CD4-positive, alpha-beta T cell treated with Interferon gamma for 1 hour (primary cell): ENCODE measurements at regions not wholly inside any gene's neighbourhood (a gene's known extent, or its start where the extent isn't known, plus 50 kb on each side); places are given as distances from the start of the nearest gene placed in this dataset.

Source experiments
- DNase-seq: peaks from one replicate; pipeline ENCODE4 v3.0.0-alpha.2; 2020

DNA sequence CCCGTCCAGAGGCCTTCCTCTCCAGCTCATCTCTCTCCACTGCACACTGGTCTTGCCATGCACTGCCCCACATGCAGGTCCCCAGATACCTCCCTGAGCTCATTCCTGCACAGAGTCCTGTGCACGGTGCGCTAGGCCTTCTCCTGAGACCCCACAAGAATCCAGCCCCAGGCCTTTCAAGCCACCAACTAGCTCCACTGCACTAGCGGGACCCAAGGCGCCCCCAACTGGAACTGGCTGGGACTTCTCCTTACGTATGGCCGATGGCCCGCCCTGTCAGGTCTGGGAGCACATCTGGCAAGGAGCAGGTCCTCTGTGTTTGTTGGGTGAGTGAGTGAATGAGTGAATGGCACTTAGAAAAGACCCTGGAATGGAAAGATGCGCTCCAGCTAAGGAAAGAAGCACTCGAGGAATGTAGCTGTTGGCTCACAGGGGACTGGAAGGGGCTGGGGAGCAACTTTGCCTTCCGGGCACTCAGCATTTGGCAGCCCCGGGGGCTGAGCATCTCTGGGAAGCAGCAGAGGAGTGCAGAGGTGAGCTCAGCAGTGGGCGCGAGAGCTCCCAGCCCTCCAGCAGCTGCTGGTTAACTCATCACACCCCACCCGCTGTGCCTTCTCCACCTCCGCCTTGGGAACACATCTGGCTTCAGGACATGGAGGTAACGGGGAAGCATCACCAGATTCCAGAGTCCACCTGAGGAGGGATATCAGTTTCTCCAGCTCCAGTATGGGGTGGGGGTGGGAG is 223.1 kb downstream of the GLI2 start:
- no peak for DNase-seq

DNA sequence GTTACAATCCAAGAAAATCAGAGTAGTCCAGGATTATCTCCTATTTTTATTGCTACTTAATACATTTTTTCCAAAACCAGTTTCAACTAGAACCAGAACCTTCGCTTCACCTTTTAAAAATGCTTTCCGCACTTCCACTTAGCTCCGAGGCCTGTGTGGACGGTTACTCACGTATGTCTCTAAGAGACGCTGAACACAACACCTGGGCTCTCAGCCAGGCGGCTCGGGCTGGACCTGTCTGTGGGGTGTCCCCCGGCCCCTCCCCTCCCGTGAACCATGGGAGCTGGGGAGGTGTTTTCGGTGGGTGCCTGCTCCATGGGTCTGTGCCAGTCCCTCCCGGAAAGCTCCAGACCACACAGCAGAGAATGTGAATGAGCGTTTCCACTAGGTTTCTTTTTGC is 223.8 kb downstream of the GLI2 start:
- DNase-seq = no peak

DNA sequence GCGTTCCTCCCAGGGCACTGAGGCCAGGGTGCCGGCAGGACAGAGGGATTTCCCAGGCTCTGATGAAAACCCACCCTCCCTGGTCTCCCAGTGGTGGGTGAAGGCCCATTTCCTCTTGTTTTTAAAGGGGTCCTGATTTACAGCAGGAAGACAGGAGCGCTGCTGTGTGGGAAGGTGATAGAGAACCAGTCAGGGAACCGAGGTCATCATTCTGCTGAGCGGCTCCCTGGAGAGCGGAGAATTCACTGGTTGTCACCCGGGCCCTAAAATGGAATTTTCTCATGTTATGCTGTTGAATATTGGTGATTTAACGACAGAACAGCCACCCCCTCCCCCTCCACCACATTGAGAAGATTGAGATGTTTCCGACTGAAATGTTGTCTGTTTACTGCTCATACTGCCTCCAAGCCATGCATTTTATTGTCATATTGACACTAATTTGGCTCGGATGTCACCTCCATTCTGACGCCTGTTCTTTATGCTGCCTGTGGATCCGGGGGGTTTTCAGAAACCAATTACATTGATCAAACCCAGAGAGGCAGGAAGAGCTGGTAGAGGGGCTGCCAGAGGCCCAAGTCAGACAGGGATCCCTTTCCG is 225.2 kb downstream of the GLI2 start:
- no peak for DNase-seq

DNA sequence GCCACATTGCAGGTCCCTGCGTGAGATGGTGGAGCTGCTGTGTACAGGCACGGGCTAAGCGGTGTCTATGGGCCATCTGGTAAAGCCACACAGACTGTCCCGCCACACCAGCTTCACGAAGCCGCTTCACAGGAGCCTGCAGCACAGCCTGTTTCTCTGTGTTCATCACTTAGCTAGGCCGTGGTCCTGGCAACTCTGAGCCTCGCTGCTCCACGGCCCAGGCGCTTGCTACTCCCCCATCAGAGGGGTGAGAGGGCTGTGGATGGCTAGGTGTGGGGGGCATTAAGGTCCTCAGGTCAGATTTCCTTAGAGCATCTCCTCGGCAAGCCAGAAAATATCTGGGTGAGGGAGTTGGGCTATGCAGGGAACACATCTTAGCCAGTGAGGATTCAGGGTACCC is 225.7 kb downstream of the GLI2 start:
- DNase-seq = no peak

DNA sequence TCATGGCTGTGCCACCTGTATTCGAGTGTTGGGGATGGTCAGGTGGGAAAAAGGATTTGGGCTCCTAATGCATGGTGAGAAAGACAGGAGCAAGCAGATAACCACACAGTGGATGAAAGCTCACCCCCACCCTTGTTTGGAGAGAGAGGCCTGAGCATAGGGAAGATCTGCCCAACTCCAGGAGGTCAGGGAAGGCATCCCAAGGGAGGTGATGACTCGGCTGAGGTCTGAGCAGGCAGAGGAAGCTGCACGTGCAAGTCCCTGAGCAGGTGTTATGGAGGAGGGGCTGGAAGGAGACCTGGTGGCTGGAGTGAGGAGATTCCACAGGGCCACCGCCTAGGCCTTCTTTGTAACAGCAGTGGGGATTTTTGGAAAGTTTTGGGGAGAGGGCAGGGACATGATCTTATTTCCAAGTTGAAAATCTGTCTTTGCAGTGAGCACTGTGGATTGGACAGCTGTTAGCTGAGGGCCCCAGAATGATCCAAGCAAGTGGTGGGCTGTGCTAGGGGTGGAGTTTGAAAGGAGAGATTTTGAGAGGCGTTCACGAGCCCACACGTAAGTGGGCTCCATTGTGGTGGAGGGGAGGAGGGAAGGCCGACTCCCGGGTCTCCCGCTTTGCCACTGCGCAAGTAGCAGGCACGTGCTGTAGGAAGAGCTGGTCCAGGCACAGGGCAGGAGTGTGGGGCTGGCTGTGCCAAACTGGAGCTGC is 228.5 kb downstream of the GLI2 start:
- no peak for DNase-seq

DNA sequence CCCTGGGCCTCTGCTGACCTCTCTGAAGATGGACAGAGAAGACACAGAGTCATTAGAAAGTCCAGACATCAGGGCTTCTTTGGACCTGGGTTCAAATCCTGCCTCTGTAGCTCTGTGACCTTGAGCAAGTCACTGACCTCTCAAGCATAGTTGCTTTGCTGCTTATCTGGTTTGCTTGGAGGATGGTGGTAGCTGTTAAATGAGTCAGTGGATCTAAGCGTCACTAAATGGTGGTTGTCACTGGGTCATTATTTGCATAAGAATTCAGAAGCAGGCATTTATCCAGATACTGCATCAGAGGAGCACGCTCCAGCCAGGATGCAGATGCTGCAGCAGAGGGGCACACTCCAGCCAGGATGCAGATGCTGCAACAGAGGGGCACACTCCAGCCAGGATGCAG is 229.2 kb downstream of the GLI2 start:
- no peak for DNase-seq

DNA sequence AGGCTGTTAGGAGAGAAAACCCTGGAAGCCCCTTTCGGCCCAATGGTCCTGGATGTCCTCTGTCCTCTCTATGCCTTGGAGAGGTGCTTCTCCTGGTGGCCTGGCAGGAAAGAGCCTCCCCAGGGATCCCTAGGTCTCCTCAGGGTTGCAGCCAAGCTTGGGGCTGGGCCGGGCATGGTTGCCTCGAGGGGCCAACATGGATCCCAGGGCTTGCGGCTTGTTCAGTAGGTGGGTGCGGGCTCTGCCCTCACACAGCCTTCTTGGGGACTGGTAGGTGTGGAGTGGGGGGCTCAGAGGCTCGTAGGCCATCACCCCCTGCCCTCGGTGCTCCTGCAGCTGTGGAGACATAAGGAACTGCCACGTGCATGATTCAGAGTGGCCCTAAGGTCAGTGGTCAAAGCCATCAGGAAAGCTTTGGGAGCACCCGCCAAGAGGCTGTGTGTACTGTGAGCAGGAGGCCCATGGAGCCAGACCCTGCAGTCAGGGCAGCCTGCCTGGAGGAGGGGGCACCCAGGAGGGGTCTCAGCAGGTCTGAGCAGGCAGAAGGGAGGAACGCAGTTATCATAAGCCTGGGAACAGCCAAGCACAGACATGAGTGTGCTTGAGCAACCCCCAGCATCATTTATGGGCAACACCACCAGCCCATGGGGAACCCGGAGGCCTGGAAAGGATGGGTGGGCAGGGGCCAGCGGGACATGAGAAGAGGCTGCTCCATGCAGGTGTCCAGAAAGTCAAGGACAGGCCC is 231.0 kb downstream of the GLI2 start:
- no peak for DNase-seq

DNA sequence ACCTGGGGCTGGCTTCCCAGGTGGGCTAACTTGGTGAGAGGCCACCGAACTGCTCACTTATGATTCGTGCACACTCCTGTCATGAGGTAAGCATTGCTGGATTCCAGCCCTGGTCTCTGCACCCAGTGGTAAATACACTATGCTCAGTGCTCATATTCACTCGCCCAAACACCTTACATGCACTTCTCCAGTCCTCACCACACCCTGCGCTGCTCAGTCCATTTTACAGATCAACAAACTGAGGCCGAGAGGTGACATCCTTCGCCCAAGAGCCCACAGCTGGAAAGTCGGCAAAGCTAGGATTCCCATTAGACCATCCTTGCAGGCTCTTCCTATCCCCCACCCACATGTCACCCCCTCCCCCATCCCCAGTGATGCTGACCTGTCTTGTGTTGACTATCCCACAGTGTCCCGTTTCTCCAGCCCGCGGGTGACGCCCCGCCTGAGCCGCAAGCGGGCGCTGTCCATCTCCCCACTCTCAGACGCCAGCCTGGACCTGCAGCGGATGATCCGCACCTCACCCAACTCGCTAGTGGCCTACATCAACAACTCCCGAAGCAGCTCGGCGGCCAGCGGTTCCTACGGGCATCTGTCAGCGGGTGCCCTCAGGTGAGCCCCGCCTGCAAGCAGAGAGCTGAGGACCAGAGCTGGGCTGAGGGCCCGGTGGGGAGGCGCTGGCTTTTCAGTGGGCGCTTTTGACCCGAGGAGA is 232.8 kb downstream of the GLI2 start:
- DNase-seq = no peak

DNA sequence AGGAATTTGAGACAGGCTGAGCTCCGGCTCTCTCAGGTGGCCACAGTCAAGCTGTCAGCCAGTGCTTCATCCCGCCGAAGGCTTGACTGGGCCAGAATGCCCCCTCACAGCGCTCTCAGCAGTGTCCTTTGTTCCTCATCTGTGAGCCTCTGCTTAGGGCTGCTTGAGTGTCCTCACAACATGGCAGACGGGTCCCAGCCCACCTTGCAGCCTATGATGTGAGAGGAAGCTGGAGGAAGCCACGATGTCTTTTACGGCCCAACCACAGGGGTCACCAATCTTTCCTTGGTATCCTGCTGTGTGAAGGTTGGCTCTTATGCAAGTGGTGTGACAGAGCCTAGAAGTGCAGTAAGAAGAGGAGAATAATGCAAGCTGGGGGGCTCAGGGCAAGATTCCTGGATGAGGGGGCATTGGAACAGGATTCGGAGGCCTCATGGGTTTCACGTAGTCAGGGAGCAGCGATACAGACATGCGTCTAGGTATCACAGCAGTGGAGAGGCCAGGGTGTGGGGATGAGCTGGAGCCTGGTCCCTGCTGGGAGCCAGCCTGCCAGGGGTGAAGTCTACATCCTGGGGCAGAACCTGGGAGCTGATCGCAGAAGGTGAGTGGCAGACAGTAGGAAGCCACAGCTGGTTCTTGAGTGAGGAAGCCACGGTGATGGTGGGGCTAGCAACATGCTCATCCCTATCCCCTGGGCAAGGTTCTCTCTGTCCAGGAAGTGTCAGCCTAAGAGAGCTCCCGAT is 234.1 kb downstream of the GLI2 start:
- no peak for DNase-seq

DNA sequence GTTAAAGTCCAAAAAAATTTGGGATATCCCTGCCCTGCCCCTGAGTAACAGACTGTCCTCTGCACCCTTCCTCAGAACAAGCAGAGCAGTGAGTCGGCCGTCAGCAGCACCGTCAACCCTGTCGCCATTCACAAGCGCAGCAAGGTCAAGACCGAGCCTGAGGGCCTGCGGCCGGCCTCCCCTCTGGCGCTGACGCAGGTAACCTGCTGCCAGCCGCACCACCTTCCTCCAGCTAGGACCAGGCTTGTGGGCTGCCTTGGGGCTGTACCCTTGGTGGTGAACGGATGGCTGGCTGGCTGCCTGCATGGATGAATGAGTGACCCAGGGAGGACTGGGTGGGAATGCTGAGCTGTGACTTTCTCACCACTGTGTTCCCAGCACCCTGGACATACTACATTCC is 236.2 kb downstream of the GLI2 start:
- DNase-seq = no peak

DNA sequence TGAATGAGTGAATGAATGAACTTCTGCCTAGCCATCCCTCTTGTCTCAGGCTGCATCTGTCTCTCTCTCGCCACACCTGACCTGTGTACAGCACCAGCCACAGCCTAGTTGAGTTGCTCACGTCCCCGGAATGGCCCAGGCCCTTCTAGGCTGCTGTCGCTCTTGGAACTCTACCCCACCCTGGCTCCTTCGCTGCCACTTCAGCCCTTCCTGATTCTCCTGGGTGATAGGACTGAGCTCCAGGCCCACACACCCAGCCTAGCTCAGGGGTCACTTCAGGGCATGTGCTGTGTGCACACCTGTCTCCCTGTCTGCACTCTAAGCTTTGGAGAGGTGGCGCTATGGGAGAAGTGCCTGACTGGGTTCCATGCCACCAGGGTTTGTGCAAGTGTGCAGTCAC is 236.6 kb downstream of the GLI2 start:
- DNase-seq = no peak

DNA sequence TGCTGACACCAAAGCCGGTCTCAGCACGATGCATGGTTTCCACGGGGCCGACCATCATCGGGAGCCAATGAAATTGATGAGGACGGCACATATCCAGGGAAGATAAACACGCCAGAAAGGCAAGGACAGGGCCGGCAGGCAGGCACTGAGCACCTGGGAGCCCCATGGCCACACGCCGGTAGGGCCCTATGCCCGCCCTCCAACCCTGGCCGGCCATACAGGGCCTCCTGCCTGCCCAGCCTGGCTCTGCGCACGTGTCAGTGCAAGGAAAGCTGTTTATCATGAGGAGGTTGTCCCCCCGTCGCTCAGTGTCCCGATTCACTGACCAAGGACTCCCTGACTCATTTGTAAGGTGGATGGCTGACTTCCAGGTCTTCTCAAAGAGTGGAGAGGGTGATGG is 237.5 kb downstream of the GLI2 start:
- no peak for DNase-seq

DNA sequence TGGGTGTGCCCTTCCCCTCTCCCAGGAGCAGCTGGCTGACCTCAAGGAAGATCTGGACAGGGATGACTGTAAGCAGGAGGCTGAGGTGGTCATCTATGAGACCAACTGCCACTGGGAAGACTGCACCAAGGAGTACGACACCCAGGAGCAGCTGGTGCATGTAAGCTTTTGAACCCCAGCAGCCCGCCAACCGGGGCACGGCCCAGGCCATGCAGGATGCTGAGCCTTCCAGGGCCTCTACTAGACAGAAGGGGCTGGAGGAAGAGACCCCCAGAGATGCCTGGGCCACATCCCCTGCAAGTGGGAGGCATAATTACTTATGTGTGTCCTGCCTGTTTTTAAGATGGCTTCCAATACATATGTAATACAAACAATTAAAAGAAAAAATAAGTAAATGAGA is 239.3 kb downstream of the GLI2 start:
- DNase-seq = no peak

DNA sequence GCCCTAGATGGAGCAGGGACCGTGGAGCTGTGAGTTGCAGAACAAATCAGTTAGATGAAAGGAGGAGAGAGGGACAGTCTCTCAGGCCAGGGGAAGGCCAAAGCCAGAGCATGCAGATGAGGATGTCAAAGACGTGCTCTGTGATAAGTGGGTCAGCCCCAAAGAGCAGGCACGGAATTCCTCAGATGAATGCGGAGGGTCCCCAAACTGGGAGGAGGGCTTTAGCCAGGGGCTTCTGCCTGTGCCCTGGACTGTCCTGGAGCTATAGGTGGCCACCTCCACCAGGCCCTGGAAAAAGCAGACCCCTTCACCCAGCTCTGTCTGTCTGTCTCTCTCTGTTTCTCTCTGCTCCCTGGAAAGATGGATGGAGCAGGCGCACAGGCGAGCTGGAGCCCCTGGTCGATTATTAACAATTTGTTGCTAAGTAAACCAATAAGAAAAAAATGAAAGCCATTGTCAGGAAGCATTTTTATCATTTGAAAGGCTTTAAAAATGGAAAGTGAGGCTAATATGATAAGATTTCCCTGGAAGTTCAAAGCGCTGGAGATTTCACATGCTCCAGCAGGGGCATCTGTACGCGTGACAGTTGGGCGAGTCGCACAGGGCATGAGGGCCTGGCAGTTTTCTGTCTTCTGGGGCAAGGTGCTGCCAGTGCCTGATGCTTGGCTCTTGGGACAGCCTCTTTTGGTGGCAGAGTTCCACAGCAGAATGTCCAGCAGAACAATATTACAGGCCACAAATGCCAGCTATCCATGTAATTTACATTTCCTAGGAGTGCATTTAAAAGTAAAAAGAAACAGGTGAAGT is 241.0 kb downstream of the GLI2 start:
- no peak for DNase-seq

DNA sequence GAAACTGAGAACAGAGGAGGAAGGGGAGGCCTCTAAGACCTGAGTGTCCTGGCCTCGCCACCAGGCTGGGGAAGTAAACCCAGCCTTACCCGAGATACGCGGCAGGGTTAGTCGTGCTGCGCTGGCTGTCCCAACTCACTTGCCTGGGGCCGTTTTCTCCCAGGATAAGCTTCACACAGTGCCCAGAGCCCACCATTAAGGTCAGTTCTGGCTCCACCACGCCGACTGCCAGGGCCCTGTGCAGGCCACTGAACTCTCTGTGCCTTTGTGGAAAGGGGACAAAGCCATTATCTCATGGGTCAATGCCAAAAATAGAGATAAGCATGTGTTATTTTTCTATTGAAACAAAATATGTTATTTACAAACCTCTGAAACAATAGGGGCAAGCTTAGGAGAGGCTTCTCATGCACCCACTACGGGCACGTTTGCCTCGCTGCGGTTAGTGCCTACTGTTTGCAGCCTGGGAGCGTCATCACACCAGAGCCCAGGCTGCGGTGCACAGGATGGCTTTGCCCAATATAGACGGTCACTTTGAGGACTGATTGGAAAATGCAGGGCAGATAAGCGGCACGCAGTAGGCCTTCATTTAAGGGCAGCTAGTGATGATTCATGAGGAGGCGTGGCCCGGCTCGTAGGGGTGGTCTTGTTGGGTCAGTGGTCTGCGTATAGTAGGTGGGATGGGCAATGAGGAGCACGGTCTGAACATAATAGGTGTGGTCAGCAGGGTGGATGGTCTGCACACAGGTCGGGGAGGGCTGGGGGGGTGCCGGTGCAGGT is 242.1 kb downstream of the GLI2 start:
- DNase-seq = no peak

DNA sequence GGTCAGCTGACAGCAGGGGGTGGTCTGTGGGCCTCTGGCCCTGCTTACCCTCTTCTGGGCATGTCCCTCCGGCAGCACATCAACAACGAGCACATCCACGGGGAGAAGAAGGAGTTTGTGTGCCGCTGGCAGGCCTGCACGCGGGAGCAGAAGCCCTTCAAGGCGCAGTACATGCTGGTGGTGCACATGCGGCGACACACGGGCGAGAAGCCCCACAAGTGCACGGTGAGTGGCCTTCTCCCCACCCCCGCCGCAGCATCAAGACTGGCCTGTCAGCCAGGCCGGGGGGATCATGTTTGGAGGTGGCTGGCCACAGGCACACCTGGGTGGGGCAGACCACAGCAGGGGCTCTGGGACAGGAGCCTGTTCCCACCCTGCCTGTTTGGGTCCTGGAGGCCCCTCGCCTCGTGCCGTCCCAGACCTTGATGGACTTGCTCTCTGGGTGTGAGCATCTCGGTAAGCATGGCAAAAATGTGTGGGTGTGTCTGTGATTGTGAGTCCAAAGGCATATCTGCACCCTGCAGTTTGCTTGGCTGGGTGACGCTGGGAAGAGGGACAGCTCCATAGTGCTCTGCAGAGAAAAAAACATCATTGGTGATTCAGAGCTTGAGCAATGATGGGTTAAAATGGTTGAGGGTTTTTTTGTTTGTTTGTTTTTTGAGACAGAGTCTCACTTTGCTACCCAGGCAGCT is 242.8 kb downstream of the GLI2 start:
- no peak for DNase-seq

DNA sequence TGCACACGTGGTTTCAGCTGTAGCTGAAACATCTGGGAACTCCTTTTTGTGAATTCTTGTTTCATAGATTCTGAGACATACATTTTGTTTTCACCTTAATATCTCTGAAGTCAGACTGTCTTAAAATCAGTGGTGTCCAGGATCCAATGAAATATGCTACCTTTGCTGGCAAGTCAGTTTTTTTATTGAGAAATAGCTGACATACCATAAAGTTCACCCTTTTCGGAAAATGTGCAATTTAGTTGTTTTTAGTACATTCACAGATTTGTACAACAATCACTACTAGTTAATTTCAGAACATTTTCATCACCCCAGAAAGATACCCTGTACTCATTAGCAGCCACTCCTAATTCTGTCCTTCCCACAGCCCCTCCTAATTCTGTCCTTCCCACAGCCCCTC is 243.7 kb downstream of the GLI2 start:
- no peak for DNase-seq

DNA sequence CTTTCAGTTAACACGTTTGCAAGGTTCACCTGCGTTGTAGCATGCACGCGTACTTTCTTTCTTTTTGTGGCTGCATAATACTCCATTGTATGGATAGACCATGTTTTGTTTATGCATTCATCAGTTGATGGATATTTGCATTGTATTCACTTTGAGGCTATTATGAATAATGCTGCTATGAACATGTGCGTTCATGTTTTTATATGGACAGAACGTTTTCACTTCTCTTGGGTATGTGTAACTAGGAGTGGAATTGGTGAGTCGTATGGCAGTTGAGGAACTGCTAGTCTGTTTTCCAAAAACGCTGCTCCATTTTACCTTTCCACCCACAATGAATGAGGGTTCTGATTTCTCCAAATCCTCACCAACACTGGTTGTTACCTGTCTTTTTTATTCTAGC is 244.3 kb downstream of the GLI2 start:
- no peak for DNase-seq

DNA sequence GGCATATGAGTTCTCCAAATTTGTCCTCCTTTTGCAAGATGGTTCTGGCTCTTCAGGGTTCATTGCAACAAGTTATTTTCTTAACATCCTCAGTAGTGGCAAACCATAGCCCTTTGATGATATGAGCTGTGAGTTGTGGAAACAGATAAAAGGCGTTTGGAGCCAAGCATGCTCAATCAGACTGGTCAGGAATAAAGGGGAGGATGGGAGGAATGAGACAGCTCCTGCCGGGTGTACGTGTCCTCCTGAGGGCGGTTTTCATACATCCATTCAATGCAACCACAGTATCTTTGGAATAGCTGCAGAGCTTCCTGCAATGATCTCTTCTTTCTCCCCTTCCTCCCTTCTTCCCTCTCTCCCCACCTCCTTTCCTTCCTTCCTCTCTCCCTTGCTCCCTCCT is 245.8 kb downstream of the GLI2 start:
- DNase-seq = no peak

DNA sequence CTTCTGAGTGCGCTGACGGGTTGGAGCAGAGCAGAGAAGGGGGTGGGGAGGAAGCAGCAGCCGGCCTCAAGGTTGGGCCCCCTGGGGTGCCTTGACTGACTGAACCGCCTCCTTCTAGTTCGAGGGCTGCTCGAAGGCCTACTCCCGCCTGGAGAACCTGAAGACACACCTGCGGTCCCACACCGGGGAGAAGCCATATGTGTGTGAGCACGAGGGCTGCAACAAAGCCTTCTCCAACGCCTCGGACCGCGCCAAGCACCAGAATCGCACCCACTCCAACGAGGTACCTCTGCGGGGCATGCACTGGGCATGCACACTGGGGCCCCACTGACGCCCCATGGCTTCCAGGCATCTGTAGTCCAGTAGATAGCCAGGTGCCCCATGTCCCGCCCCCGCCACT is 246.9 kb downstream of the GLI2 start:
- no peak for DNase-seq
